Fibroblast of lung (primary cell): ENCODE measurements at regions not wholly inside any gene's neighbourhood (a gene's known extent, or its start where the extent isn't known, plus 50 kb on each side); places are given as distances from the start of the nearest gene placed in this dataset.
A peak's percentile ranks its signal among the peaks of the same experiment; 100 is the strongest.

Experiments used
- EZH2 ChIP-seq: IDR thresholded peaks from 2 replicates; pipeline ENCODE4 v1.5.1; 2012; ENCODE audit warnings: low read length, control low read depth, mild to moderate bottlenecking; ENCODE audit errors: missing control alignments
- TF ChIP-seq, protein P1 (sequence below), 2 donors: IDR thresholded peaks in 1 of 2; conservative IDR thresholded peaks in 1 of 2; 1 replicate in 1 of 2; 2 replicates in 1 of 2; pipeline ENCODE4 v1.5.1; 2011 to 2012; ENCODE audit warnings: low read length in 2 of 2, control low read depth in 1 of 2, inconsistent platforms in 1 of 2, low read depth in 1 of 2, mild to moderate bottlenecking in 1 of 2

DNA sequence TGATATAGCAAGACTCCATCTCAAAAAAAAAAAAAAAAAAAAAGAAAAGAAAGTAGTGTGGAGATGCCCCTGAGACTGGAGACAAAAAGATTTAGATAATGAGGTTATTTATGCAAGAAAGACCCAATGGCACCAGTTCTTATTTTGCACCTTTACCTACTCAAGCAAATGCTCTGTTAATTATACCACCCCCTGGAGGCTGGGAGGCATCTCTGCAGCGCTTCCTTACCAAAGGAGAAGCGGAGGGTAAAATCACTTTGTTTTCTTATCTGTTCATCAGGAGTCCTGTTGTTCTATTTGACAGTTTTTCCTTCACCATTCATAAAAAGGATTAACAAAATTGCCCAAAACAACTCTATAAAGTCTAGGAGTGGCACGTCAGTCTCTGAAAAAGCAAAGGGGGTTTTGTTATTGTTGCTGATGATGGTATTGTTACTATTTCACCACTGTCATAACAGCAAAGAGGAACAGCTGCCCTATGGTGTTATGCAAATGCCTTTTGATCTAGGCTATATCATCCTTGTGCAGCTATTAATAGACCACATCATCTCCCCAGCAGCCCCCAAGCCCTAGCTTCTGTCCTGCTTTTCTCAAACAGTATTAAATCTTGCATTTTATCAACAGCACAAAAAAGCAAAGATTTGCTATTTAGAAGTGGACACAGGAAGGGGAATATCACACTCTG is 174.0 kb downstream of the PALM2AKAP2 start:
- TF ChIP-seq, protein P1, sequence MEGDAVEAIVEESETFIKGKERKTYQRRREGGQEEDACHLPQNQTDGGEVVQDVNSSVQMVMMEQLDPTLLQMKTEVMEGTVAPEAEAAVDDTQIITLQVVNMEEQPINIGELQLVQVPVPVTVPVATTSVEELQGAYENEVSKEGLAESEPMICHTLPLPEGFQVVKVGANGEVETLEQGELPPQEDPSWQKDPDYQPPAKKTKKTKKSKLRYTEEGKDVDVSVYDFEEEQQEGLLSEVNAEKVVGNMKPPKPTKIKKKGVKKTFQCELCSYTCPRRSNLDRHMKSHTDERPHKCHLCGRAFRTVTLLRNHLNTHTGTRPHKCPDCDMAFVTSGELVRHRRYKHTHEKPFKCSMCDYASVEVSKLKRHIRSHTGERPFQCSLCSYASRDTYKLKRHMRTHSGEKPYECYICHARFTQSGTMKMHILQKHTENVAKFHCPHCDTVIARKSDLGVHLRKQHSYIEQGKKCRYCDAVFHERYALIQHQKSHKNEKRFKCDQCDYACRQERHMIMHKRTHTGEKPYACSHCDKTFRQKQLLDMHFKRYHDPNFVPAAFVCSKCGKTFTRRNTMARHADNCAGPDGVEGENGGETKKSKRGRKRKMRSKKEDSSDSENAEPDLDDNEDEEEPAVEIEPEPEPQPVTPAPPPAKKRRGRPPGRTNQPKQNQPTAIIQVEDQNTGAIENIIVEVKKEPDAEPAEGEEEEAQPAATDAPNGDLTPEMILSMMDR (conservative IDR thresholded peaks at IDR 0.05 in 1 of 2, IDR thresholded peaks at IDR 0.05 in 1 of 2; ENCODE audit: low read depth in 1 of 2, low read length in 2 of 2) = peak in 1 of 2 donors; percentile 6
- TF ChIP-seq EZH2 = no peak
